ENCODE measurements at regions not wholly inside any gene's neighbourhood (a gene's known extent, or its start where the extent isn't known, plus 50 kb on each side); places are given as distances from the start of the nearest gene placed in this dataset.
"Not testable (repeated sequence)": the region's sequence is repeated elsewhere in the genome, so short reads cannot be mapped to it uniquely, and the experiment has no call there.

GRCh38 chr7:153698046-153698445, 354.2 kb upstream of the DPP6 start:
- CTCF ChIA-PET = no interaction called here
- H3K4me3 Mint-ChIP-seq = no peak overlapping the region
- H3K27me3 Mint-ChIP-seq (ENCODE audit: low read depth) = peaks cover 3% of the 10 kb centered on the region; the same call in 1 of the 2 replicates
- ATAC-seq (no peak), DNase-seq (ENCODE audit: low spot score) (no peak)
- H3K9me3 Mint-ChIP-seq = peaks cover 81% of the 10 kb centered on the region
- POLR2A ChIA-PET = no interaction called here
- peaks cover 64% of the 10 kb centered on the region for H3K36me3 Mint-ChIP-seq
- TF ChIP-seq JAZF1 (CRISPR knock-in tag; IDR thresholded peaks at IDR 0.05) = no peak
- no peak for TF ChIP-seq GTF2I (CRISPR knock-in tag; conservative IDR thresholded peaks at IDR 0.05)
- no peak for TF ChIP-seq HMGA2 (CRISPR knock-in tag; IDR thresholded peaks at IDR 0.05)
- no peak for TF ChIP-seq E2F1 (CRISPR knock-in tag; IDR thresholded peaks at IDR 0.05)
- no peak for TF ChIP-seq ZBTB21 (CRISPR knock-in tag; IDR thresholded peaks at IDR 0.05; ENCODE audit: borderline replicate concordance)
- TF ChIP-seq RORB (CRISPR knock-in tag; IDR thresholded peaks at IDR 0.05) = no peak
- TF ChIP-seq USF1 (CRISPR knock-in tag; IDR thresholded peaks at IDR 0.05) = no peak
- TF ChIP-seq ZNF671 (CRISPR knock-in tag; IDR thresholded peaks at IDR 0.05) = no peak
- no peak for TF ChIP-seq PREB (CRISPR knock-in tag; IDR thresholded peaks at IDR 0.05; ENCODE audit: borderline replicate concordance)
- no peak for TF ChIP-seq NFE2L1 (CRISPR knock-in tag; IDR thresholded peaks at IDR 0.05)
- no peak for TF ChIP-seq ATF2 (CRISPR knock-in tag; IDR thresholded peaks at IDR 0.05; ENCODE audit: borderline replicate concordance, low read depth)
- TF ChIP-seq ZNF416 (CRISPR knock-in tag; IDR thresholded peaks at IDR 0.05) = no peak
- TF ChIP-seq ZNF423 (CRISPR knock-in tag; IDR thresholded peaks at IDR 0.05) = no peak
- no peak for TF ChIP-seq GRHL2 (CRISPR knock-in tag; IDR thresholded peaks at IDR 0.05; ENCODE audit: insufficient replicate concordance, severe bottlenecking)
- TF ChIP-seq ZNF219 (CRISPR knock-in tag; IDR thresholded peaks at IDR 0.05; ENCODE audit: borderline replicate concordance) = no peak
- TF ChIP-seq ZNF263 (CRISPR knock-in tag; IDR thresholded peaks at IDR 0.05; ENCODE audit: low read depth) = no peak
- TF ChIP-seq IRF1 (CRISPR knock-in tag; IDR thresholded peaks at IDR 0.05) = no peak
- no peak for TF ChIP-seq ATF1 (CRISPR knock-in tag; IDR thresholded peaks at IDR 0.05)
- no peaks in the 10 kb centered on the region for H3K4me1 Mint-ChIP-seq
- no peak overlapping the region for H3K27ac Mint-ChIP-seq

GRCh38 chr7:153701678-153702077, 350.5 kb upstream of the DPP6 start:
- DNase-seq (ENCODE audit: low spot score) (no peak), ATAC-seq (no peak)
- ChIA-PET POLR2A (no interaction called here), CTCF (no interaction called here)
- Mint-ChIP-seq H3K27me3 (ENCODE audit: low read depth) (peaks cover 5% of the 10 kb centered on the region; the same call in 1 of the 2 replicates), H3K4me3 (no peak overlapping the region), H3K36me3 (peaks cover 65% of the 10 kb centered on the region), H3K4me1 (no peaks in the 10 kb centered on the region), H3K9me3 (peaks cover 79% of the 10 kb centered on the region), H3K27ac (no peak overlapping the region)
- no peak for TF ChIP-seq PREB (CRISPR knock-in tag; IDR thresholded peaks at IDR 0.05; ENCODE audit: borderline replicate concordance)
- TF ChIP-seq E2F5 (CRISPR knock-in tag; IDR thresholded peaks at IDR 0.05) = no peak
- TF ChIP-seq CTCF (IDR thresholded peaks at IDR 0.05) = no peak
- no peak for TF ChIP-seq ZMAT4 (CRISPR knock-in tag; IDR thresholded peaks at IDR 0.05)
- TF ChIP-seq JUN (CRISPR knock-in tag; IDR thresholded peaks at IDR 0.05) = no peak
- no peak for TF ChIP-seq IRF2 (CRISPR knock-in tag; IDR thresholded peaks at IDR 0.05; ENCODE audit: borderline replicate concordance, low read depth)

GRCh38 chr7:153723892-153724291, 328.3 kb upstream of the DPP6 start:
- H3K9me3 Mint-ChIP-seq = peaks cover 20% of the 10 kb centered on the region
- ATAC-seq; DNase-seq (ENCODE audit: low spot score); CTCF ChIA-PET; H3K27me3 Mint-ChIP-seq (ENCODE audit: low read depth); POLR2A ChIA-PET; H3K4me1 Mint-ChIP-seq; H3K4me3 Mint-ChIP-seq; H3K27ac Mint-ChIP-seq: not testable (repeated sequence)
- peaks cover 31% of the 10 kb centered on the region for H3K36me3 Mint-ChIP-seq

Data from WTC11 (cell line).